H1 (cell line): ENCODE measurements at regions not wholly inside any gene's neighbourhood (a gene's known extent, or its start where the extent isn't known, plus 50 kb on each side); places are given as distances from the start of the nearest gene placed in this dataset.

Experiments used
- CTCF ChIA-PET: fragments of 300-600 bp; sonication (Branson Sonifier 250); formaldehyde crosslinking; loops from one replicate; lab custom pipeline; 2021; ENCODE audit not compliant: partially characterized antibody; lab: Charles Lee
- POLR2A ChIA-PET: fragments of 300-600 bp; sonication (Branson Sonifier 250); formaldehyde crosslinking; loops from one replicate; lab custom pipeline; 2021; ENCODE audit warnings: inconsistent platforms; ENCODE audit not compliant: partially characterized antibody; lab: Charles Lee
- DNase-seq, 2 experiments: peaks; one replicate each; pipeline versions ENCODE4 v3.0.0 to v3.0.0-alpha.2; 2010 to 2022; ENCODE audit warnings: low spot score in 2 of 2, low read depth in 1 of 2, mixed read lengths in 1 of 2
- FAIRE-seq: peaks from 2 replicates; lab custom pipeline; 2011; peaks lifted over from hg19 to GRCh38; lab: Jason Lieb, UNC
- H2AFZ ChIP-seq: 2 replicates; pipeline ENCODE4 v1.8.1; 2012; ENCODE audit warnings: low read length, inconsistent platforms
- H2AK5ac ChIP-seq: 2 replicates; pipeline ENCODE4 v1.6.1; 2013; ENCODE audit warnings: low read depth, low read length
- H2BK120ac ChIP-seq: replicated peaks from 2 replicates; pipeline ENCODE3; 2013; ENCODE audit warnings: low read depth, low read length, inconsistent platforms
- H2BK12ac ChIP-seq: 2 replicates; pipeline ENCODE4 v1.6.1; 2013; ENCODE audit warnings: low read depth, low read length
- H2BK15ac ChIP-seq: 2 replicates; pipeline ENCODE4 v1.6.1; 2013; ENCODE audit warnings: low read length
- H2BK20ac ChIP-seq: 2 replicates; pipeline ENCODE4 v1.6.1; 2013; ENCODE audit warnings: low read length
- H2BK5ac ChIP-seq: 2 replicates; pipeline ENCODE4 v1.6.1; 2013; ENCODE audit warnings: low read depth, low read length
- H3K14ac ChIP-seq: 2 replicates; pipeline ENCODE4 v1.6.1; 2013; ENCODE audit warnings: inconsistent platforms; ENCODE audit not compliant: insufficient read length
- H3K18ac ChIP-seq: 2 replicates; pipeline ENCODE4 v1.6.1; 2013; ENCODE audit warnings: low read length; ENCODE audit errors: extremely low read depth
- H3K23ac ChIP-seq: 2 replicates; pipeline ENCODE4 v1.6.1; 2013; ENCODE audit warnings: inconsistent platforms; ENCODE audit not compliant: insufficient read length
- H3K23me2 ChIP-seq: 2 replicates; pipeline ENCODE4 v1.6.1; 2013; ENCODE audit warnings: low read depth, low read length
- H3K27ac ChIP-seq: 2 replicates; pipeline ENCODE4 v1.6.1; 2011; ENCODE audit warnings: low read depth, low read length, inconsistent platforms
- H3K27me3 ChIP-seq, 4 experiments: replicated peaks in 1 of 4; 1 replicate in 1 of 4; 2 replicates in 3 of 4; pipeline versions ENCODE4 v1.6.1 to v1.8.1; 2011 to 2013; ENCODE audit warnings: low read length in 3 of 4, mild to moderate bottlenecking in 3 of 4, inconsistent platforms in 2 of 4, mixed read lengths in 2 of 4, moderate library complexity in 1 of 4; ENCODE audit not compliant: control insufficient read depth in 3 of 4, insufficient read depth in 3 of 4; ENCODE audit errors: extremely low read depth in 1 of 4
- H3K36me3 ChIP-seq, 4 experiments: 2 replicates each; pipeline versions ENCODE4 v1.6.1 to v1.8.1; 2011 to 2013; ENCODE audit warnings: mild to moderate bottlenecking in 4 of 4, low read length in 3 of 4, moderate library complexity in 2 of 4, control low read depth in 1 of 4, inconsistent platforms in 1 of 4; ENCODE audit not compliant: insufficient read depth in 4 of 4, control insufficient read depth in 2 of 4
- H3K4ac ChIP-seq: replicated peaks from 2 replicates; pipeline ENCODE3; 2013; ENCODE audit warnings: low read length, low read depth, mixed read lengths, inconsistent platforms; ENCODE audit not compliant: insufficient read length
- H3K4me1 ChIP-seq, 4 experiments: replicated peaks in 1 of 4; 1 replicate in 1 of 4; 2 replicates in 3 of 4; pipeline versions ENCODE4 v1.6.1 to v1.8.1; 2011 to 2013; ENCODE audit warnings: low read length in 3 of 4, inconsistent platforms in 2 of 4, mixed read lengths in 1 of 4; ENCODE audit not compliant: insufficient read depth in 4 of 4, control insufficient read depth in 3 of 4
- H3K4me2 ChIP-seq, 2 experiments: 2 replicates each; pipeline versions ENCODE4 v1.6.1 to v1.8.1; 2011 to 2013; ENCODE audit warnings: low read depth in 2 of 2, low read length in 2 of 2, control low read depth in 1 of 2, inconsistent platforms in 1 of 2, mild to moderate bottlenecking in 1 of 2; ENCODE audit not compliant: insufficient read depth in 1 of 2
- H3K4me3 ChIP-seq, 4 experiments: fragments of 200-600, 300-600 bp in 1 of 4; sonication (generic), shearing (Covaris generic), sonication (Bioruptor Twin) in 1 of 4; 2 replicates each; pipeline versions ENCODE4 v1.5.1 to v1.8.1; 2011 to 2016; ENCODE audit warnings: low read length in 4 of 4, low read depth in 3 of 4, control low read depth in 2 of 4, inconsistent platforms in 2 of 4, mild to moderate bottlenecking in 2 of 4, mixed read lengths in 1 of 4, moderate library complexity in 1 of 4; ENCODE audit not compliant: insufficient read depth in 2 of 4; ENCODE audit errors: extremely low read depth in 1 of 4
- H3K56ac ChIP-seq: replicated peaks from 2 replicates; pipeline ENCODE3; 2013; ENCODE audit warnings: low read depth, mild to moderate bottlenecking, mixed read lengths, low read length, inconsistent platforms; ENCODE audit not compliant: insufficient read length
- H3K79me1 ChIP-seq: 2 replicates; pipeline ENCODE4 v1.6.1; 2013; ENCODE audit warnings: low read depth, low read length, control low read depth
- H3K79me2 ChIP-seq, 2 experiments: 2 replicates each; pipeline versions ENCODE4 v1.6.1 to v1.8.1; 2012 to 2013; ENCODE audit warnings: low read length in 2 of 2, mild to moderate bottlenecking in 2 of 2, inconsistent platforms in 1 of 2; ENCODE audit not compliant: insufficient read depth in 2 of 2, control insufficient read depth in 1 of 2
- H3K9ac ChIP-seq, 4 experiments: replicated peaks in 1 of 4; 1 replicate in 1 of 4; 2 replicates in 3 of 4; pipeline versions ENCODE4 v1.6.1 to v1.8.1; 2011 to 2013; ENCODE audit warnings: low read depth in 3 of 4, low read length in 3 of 4, control low read depth in 2 of 4, mild to moderate bottlenecking in 2 of 4, moderate library complexity in 2 of 4, inconsistent platforms in 1 of 4; ENCODE audit errors: extremely low read depth in 1 of 4
- H3K9me3 ChIP-seq, 2 experiments: 2 replicates each; pipeline versions ENCODE4 v1.6.1 to v1.8.1; 2012 to 2013; ENCODE audit warnings: mild to moderate bottlenecking in 2 of 2, moderate library complexity in 2 of 2, control low read depth in 1 of 2, inconsistent platforms in 1 of 2, low read depth in 1 of 2, low read length in 1 of 2, mixed read lengths in 1 of 2; ENCODE audit not compliant: insufficient read depth in 2 of 2
- H4K20me1 ChIP-seq, 2 experiments: replicated peaks in 1 of 2; 2 replicates each; pipeline versions ENCODE3 to v1.8.1; 2011 to 2013; ENCODE audit warnings: inconsistent platforms in 2 of 2, low read length in 2 of 2, mild to moderate bottlenecking in 1 of 2; ENCODE audit not compliant: insufficient read depth in 2 of 2, control insufficient read depth in 1 of 2
- H4K5ac ChIP-seq: 2 replicates; pipeline ENCODE4 v1.6.1; 2013; ENCODE audit warnings: low read length, low read depth, mixed read lengths, inconsistent platforms; ENCODE audit not compliant: insufficient read length
- H4K8ac ChIP-seq: 2 replicates; pipeline ENCODE4 v1.8.0; 2013; ENCODE audit warnings: mild to moderate bottlenecking, moderate library complexity, low read length, inconsistent platforms; ENCODE audit not compliant: insufficient read depth; ENCODE audit errors: extremely low read depth
- H4K91ac ChIP-seq: replicated peaks from 2 replicates; pipeline ENCODE3; 2013; ENCODE audit warnings: low read length, mixed read lengths, inconsistent platforms; ENCODE audit not compliant: insufficient read length
- ASH2L ChIP-seq: fragments of 200-600, 300-600 bp; sonication (generic); IDR thresholded peaks from one replicate; pipeline ENCODE4 v1.7.1; 2017; ENCODE audit warnings: low read length
- CHD2 ChIP-seq: IDR thresholded peaks from 2 replicates; pipeline ENCODE4 v1.6.1; 2012; ENCODE audit warnings: low read length, improper control_type of control experiment
- CTBP2 ChIP-seq: IDR thresholded peaks from 2 replicates; pipeline ENCODE4 v1.7.0; 2011; ENCODE audit warnings: borderline replicate concordance, mild to moderate bottlenecking, moderate library complexity, mixed read lengths, low read length; ENCODE audit not compliant: insufficient read depth, insufficient read length
- CTCF ChIP-seq, 3 experiments: IDR thresholded peaks; 1 replicate in 2 of 3; 2 replicates in 1 of 3; pipeline versions ENCODE4 v1.5.1 to v1.6.1; 2011; ENCODE audit warnings: low read length in 3 of 3, mild to moderate bottlenecking in 3 of 3, inconsistent platforms in 2 of 3, low read depth in 1 of 3, moderate library complexity in 1 of 3; ENCODE audit not compliant: insufficient read depth in 1 of 3; ENCODE audit errors: control extremely low read depth in 1 of 3
- EP300 ChIP-seq, 2 experiments: IDR thresholded peaks; 1 replicate in 1 of 2; 2 replicates in 1 of 2; pipeline ENCODE4 v1.6.1; 2011 to 2012; ENCODE audit warnings: low read depth in 2 of 2, low read length in 2 of 2, mild to moderate bottlenecking in 2 of 2, borderline replicate concordance in 1 of 2, inconsistent platforms in 1 of 2, moderate library complexity in 1 of 2
- HDAC2 ChIP-seq, 2 experiments: fragments of 300-600 bp in 1 of 2; sonication (generic) in 1 of 2; IDR thresholded peaks; 2 replicates each; pipeline ENCODE4 v1.6.1; 2011 to 2012; ENCODE audit warnings: low read depth in 2 of 2, low read length in 2 of 2, mild to moderate bottlenecking in 2 of 2, moderate library complexity in 2 of 2, borderline replicate concordance in 1 of 2, inconsistent platforms in 1 of 2
- POU5F1 ChIP-seq: IDR thresholded peaks from 2 replicates; pipeline ENCODE4 v1.6.1; 2011; ENCODE audit warnings: low read depth, mild to moderate bottlenecking, low read length, moderate library complexity
- TBP ChIP-seq: IDR thresholded peaks from 2 replicates; pipeline ENCODE4 v1.6.1; 2011; ENCODE audit warnings: low read depth, low read length, improper control_type of control experiment
- USF2 ChIP-seq: IDR thresholded peaks from 2 replicates; pipeline ENCODE4 v1.6.1; 2011; ENCODE audit warnings: low read length, improper control_type of control experiment
- WGBS, 2 experiments: shearing (Covaris generic) in 1 of 2; methylation state at CpG; one replicate each; pipeline versions ENCODE4 v1.1.6 to v1.1.7; 2013 to 2015; ENCODE audit warnings: low lambda C conversion rate in 2 of 2, mixed read lengths in 2 of 2, inconsistent platforms in 1 of 2, low coverage in 1 of 2, missing lambda C conversion rate in 1 of 2; ENCODE audit not compliant: insufficient replicate concordance in 2 of 2, insufficient coverage in 1 of 2, insufficient read length in 1 of 2; ENCODE audit errors: extremely low coverage in 1 of 2, missing lambda C conversion rate in 1 of 2; 5-methylcytosine and 5-hydroxymethylcytosine counted together

GRCh38 chr2:5173876-5174535 is 518.2 kb upstream of the SOX11 start:
- H3K23me2 ChIP-seq: no peaks in the 10 kb centered on the region; the same call in 1 of the 2 replicates
- ChIA-PET CTCF (interaction anchor here (1.0 to 1.1 kb wide), 3 partner anchors 18 to 192 kb away, joined by 3 to 4 read pairs (median 3); no protein-coding TSS in a partner anchor), POLR2A (no interaction called here)
- no peak overlapping the region for H2AFZ ChIP-seq
- no peaks in the 10 kb centered on the region; a peak in 1 of 8 replicates for H3K36me3 ChIP-seq
- FAIRE-seq (no peak), DNase-seq (no peak)
- no peaks in the 10 kb centered on the region for H3K4me1 ChIP-seq
- H2BK12ac ChIP-seq: no peak overlapping the region
- H3K23ac ChIP-seq: no peak overlapping the region
- no peaks in the 10 kb centered on the region for H4K20me1 ChIP-seq
- H2BK5ac ChIP-seq: no peak overlapping the region
- no peaks in the 10 kb centered on the region for H3K79me1 ChIP-seq
- H3K18ac ChIP-seq: no peak overlapping the region
- no peak overlapping the region for H3K9ac ChIP-seq
- H3K27ac ChIP-seq: no peak overlapping the region
- H3K4me2 ChIP-seq: no peak overlapping the region
- H3K4me3 ChIP-seq: no peak overlapping the region
- H4K91ac ChIP-seq: no peak overlapping the region
- H3K79me2 ChIP-seq: no peaks in the 10 kb centered on the region
- WGBS, 2 experiments: 91% methylated on average over 2 of the region's 2 CpGs; no CpG with 5 or more reads in 1 of the 2 experiments
- H2AK5ac ChIP-seq: no peak overlapping the region
- no peak overlapping the region for H3K56ac ChIP-seq
- no peaks in the 10 kb centered on the region for H3K27me3 ChIP-seq
- no peak overlapping the region for H4K8ac ChIP-seq
- H3K4ac ChIP-seq: no peak overlapping the region
- no peak overlapping the region for H2BK15ac ChIP-seq
- H3K9me3 ChIP-seq: peaks cover 4 to 7% of the 10 kb centered on the region in 2 experiments; a peak in 1 of 4 replicates
- no peak overlapping the region for H2BK20ac ChIP-seq
- H3K14ac ChIP-seq: no peak overlapping the region
- no peak overlapping the region for H2BK120ac ChIP-seq
- no peak overlapping the region for H4K5ac ChIP-seq
- TF ChIP-seq EP300 (IDR thresholded peaks at IDR 0.05; ENCODE audit: borderline replicate concordance in 1 of 2, low read depth in 2 of 2, low read length in 2 of 2) (no peak), POU5F1 (no peak), CHD2 (no peak), CTCF (IDR thresholded peaks at IDR 0.05; ENCODE audit: control extremely low read depth in 1 of 3, insufficient read depth in 1 of 3, low read depth in 1 of 3, low read length in 3 of 3) (no peak), TBP (no peak), ASH2L (no peak), USF2 (no peak), CTBP2 (no peak), HDAC2 (IDR thresholded peaks at IDR 0.05; ENCODE audit: borderline replicate concordance in 1 of 2, low read depth in 2 of 2, low read length in 2 of 2) (no peak)
